ENCODE measurements at regions not wholly inside any gene's neighbourhood (a gene's known extent, or its start where the extent isn't known, plus 50 kb on each side); places are given as distances from the start of the nearest gene placed in this dataset.

GRCh38 chr16:65989861-65990604, 376.5 kb upstream of the CDH5 start:
- no peaks in the 10 kb centered on the region for H3K36me3 ChIP-seq (ENCODE audit: low read depth, low read length)
- ChIA-PET CTCF (no interaction called here), POLR2A (ENCODE audit: unreplicated experiment) (no interaction called here)
- no peaks in the 10 kb centered on the region for H3K4me1 ChIP-seq (ENCODE audit: insufficient read depth, low read length)
- H3K4me3 ChIP-seq (ENCODE audit: low read length): no peak overlapping the region
- no peaks in the 10 kb centered on the region for H3K27me3 ChIP-seq (ENCODE audit: low read length)
- no peaks in the 10 kb centered on the region for H3K9me2 ChIP-seq (replicated peaks; ENCODE audit: low read length)
- no peak overlapping the region for H3K27ac ChIP-seq (ENCODE audit: low read length)
- H3K79me2 ChIP-seq (ENCODE audit: low read length): no peaks in the 10 kb centered on the region
- no peaks in the 10 kb centered on the region for H4K20me1 ChIP-seq (ENCODE audit: low read length)
- intact Hi-C loops (cut with micrococcal nuclease): no loop called here
- BruUV-seq (replicated peaks): no TSS peak
- H3F3A ChIP-seq (ENCODE audit: low read length, unreplicated experiment): no peaks in the 10 kb centered on the region
- no peak for ATAC-seq
- no peak overlapping the region for H3K9ac ChIP-seq (ENCODE audit: low read length)
- DNase-seq: no peak
- H3K4me2 ChIP-seq (ENCODE audit: low read length): no peak overlapping the region
- TF ChIP-seq EZH2phosphoT487 (IDR thresholded peaks at IDR 0.05; ENCODE audit: borderline replicate concordance, low read length) (no peak), EZH2 (IDR thresholded peaks at IDR 0.05; ENCODE audit: low read length, unreplicated experiment) (no peak), CTCF (conservative IDR thresholded peaks at IDR 0.05; ENCODE audit: low read depth, low read length) (no peak)
- H3K9me3 ChIP-seq (ENCODE audit: low read length): no peaks in the 10 kb centered on the region
- H2AFZ ChIP-seq (ENCODE audit: low read length): no peak overlapping the region

- Histone ChIP-seq H3K4me3 (ENCODE audit: low read length) (no peak overlapping the region), H3K9me2 (replicated peaks; ENCODE audit: low read length) (no peaks in the 10 kb centered on the region), H4K20me1 (ENCODE audit: low read length) (no peaks in the 10 kb centered on the region), H3K79me2 (ENCODE audit: low read length) (no peaks in the 10 kb centered on the region), H3F3A (ENCODE audit: low read length, unreplicated experiment) (no peaks in the 10 kb centered on the region), H3K27ac (ENCODE audit: low read length) (no peak overlapping the region), H3K9me3 (ENCODE audit: low read length) (no peaks in the 10 kb centered on the region), H2AFZ (ENCODE audit: low read length) (no peak overlapping the region), H3K36me3 (ENCODE audit: low read depth, low read length) (no peaks in the 10 kb centered on the region), H3K4me2 (ENCODE audit: low read length) (no peak overlapping the region), H3K4me1 (ENCODE audit: insufficient read depth, low read length) (no peaks in the 10 kb centered on the region), H3K9ac (ENCODE audit: low read length) (no peak overlapping the region), H3K27me3 (ENCODE audit: low read length) (no peaks in the 10 kb centered on the region)
- POLR2A ChIA-PET (ENCODE audit: unreplicated experiment): no interaction called here
- DNase-seq: no peak
- no peak for TF ChIP-seq EZH2 (IDR thresholded peaks at IDR 0.05; ENCODE audit: low read length, unreplicated experiment)
- no peak for TF ChIP-seq CTCF (conservative IDR thresholded peaks at IDR 0.05; ENCODE audit: low read depth, low read length)
- TF ChIP-seq EZH2phosphoT487 (IDR thresholded peaks at IDR 0.05; ENCODE audit: borderline replicate concordance, low read length): no peak
- intact Hi-C loops (cut with micrococcal nuclease): no loop called here
- CTCF ChIA-PET: no interaction called here
- ATAC-seq: no peak
- no TSS peak for BruUV-seq (replicated peaks)
Measured at GRCh38 chr16:65988024-65988595, 378.4 kb upstream of the CDH5 start.

DNA sequence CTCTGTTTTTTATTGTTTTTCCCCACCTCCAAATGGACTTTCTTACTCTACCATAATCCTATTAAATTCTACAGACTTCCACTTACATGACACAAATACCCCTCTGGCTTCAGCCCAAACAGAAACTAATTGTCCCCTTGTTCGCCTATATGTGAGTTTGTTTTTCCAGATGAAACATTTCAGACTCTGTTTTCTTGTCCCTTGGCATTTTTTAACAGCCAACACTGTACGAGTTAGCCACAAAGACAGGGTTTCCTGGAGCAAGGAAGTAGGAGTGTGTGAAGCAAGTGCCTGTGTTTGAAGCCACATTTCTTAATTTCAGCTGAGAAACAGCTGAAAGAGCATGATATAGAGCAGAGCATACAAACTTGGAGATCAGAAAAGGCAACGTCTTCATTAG, 382.2 kb upstream of the CDH5 start:
- BruUV-seq (replicated peaks): no TSS peak
- no peak overlapping the region for H3K4me3 ChIP-seq (ENCODE audit: low read length)

More for the DNA sequence above, 382.2 kb upstream of the CDH5 start:
- DNase-seq (no peak), ATAC-seq (no peak)
- Histone ChIP-seq H3K79me2 (ENCODE audit: low read length) (no peaks in the 10 kb centered on the region), H3K27me3 (ENCODE audit: low read length) (no peaks in the 10 kb centered on the region), H3K4me2 (ENCODE audit: low read length) (no peak overlapping the region), H3K36me3 (ENCODE audit: low read depth, low read length) (no peaks in the 10 kb centered on the region), H3K4me1 (ENCODE audit: insufficient read depth, low read length) (no peaks in the 10 kb centered on the region), H3K9me2 (replicated peaks; ENCODE audit: low read length) (no peaks in the 10 kb centered on the region), H3F3A (ENCODE audit: low read length, unreplicated experiment) (no peaks in the 10 kb centered on the region), H4K20me1 (ENCODE audit: low read length) (no peaks in the 10 kb centered on the region), H3K9ac (ENCODE audit: low read length) (no peak overlapping the region), H3K9me3 (ENCODE audit: low read length) (no peaks in the 10 kb centered on the region), H3K27ac (ENCODE audit: low read length) (no peak overlapping the region), H2AFZ (ENCODE audit: low read length) (no peak overlapping the region)
- intact Hi-C loops (cut with micrococcal nuclease): no loop called here
- no peak for TF ChIP-seq EZH2 (IDR thresholded peaks at IDR 0.05; ENCODE audit: low read length, unreplicated experiment)
- no peak for TF ChIP-seq CTCF (conservative IDR thresholded peaks at IDR 0.05; ENCODE audit: low read depth, low read length)
- TF ChIP-seq EZH2phosphoT487 (IDR thresholded peaks at IDR 0.05; ENCODE audit: borderline replicate concordance, low read length): no peak
- CTCF ChIA-PET: no interaction called here
- POLR2A ChIA-PET (ENCODE audit: unreplicated experiment): no interaction called here
